Stimulated activated CD4-positive, alpha-beta T cell treated with anti-CD3 and anti-CD28 coated beads, Interleukin-2, amount 100 ng/mL, for 48 hours (primary cell): ENCODE measurements at regions not wholly inside any gene's neighbourhood (a gene's known extent, or its start where the extent isn't known, plus 50 kb on each side); places are given as distances from the start of the nearest gene placed in this dataset.
"Not testable (repeated sequence)": the region's sequence is repeated elsewhere in the genome, so short reads cannot be mapped to it uniquely, and the experiment has no call there.

Experiments
- DNase-seq, 2 donors: peaks; one replicate each; pipeline ENCODE4 v3.0.0-alpha.2; 2020

- no peak for DNase-seq
Measured at GRCh38 chr14:46432516-46432915, 219.1 kb downstream of the RPL10L start.

- no peak for DNase-seq
Measured at GRCh38 chr14:46417066-46417465, 234.5 kb downstream of the RPL10L start.

- no peak for DNase-seq
Measured at GRCh38 chr14:46404865-46405811, 246.4 kb downstream of the RPL10L start.

GRCh38 chr14:46402001-46402690 lies 249.4 kb downstream of the RPL10L start:
- DNase-seq, result not testable (repeated sequence)

- no peak for DNase-seq
Measured at GRCh38 chr14:46401066-46401465, 250.5 kb downstream of the RPL10L start.

- no peak for DNase-seq
Measured at GRCh38 chr14:46399049-46399448, 252.5 kb downstream of the RPL10L start.

GRCh38 chr14:46384611-46385010 lies 267.0 kb downstream of the RPL10L start:
- no peak for DNase-seq

GRCh38 chr14:46381674-46382073 lies 269.9 kb downstream of the RPL10L start:
- DNase-seq, result no peak

- DNase-seq, result no peak
Measured at GRCh38 chr14:46378248-46378647, 273.3 kb downstream of the RPL10L start.

GRCh38 chr14:46377305-46377704 lies 274.3 kb downstream of the RPL10L start:
- no peak for DNase-seq

GRCh38 chr14:46369391-46369790 lies 282.2 kb downstream of the RPL10L start:
- DNase-seq, result no peak

GRCh38 chr14:46368275-46368674 lies 283.3 kb downstream of the RPL10L start:
- DNase-seq, result no peak

GRCh38 chr14:46352844-46353243 lies 298.7 kb downstream of the RPL10L start:
- no peak for DNase-seq

- no peak for DNase-seq
Measured at GRCh38 chr14:46344327-46344937, 307.1 kb downstream of the RPL10L start.

- DNase-seq, result no peak
Measured at GRCh38 chr14:46325777-46326176, 325.8 kb downstream of the RPL10L start.

GRCh38 chr14:46325157-46325556 lies 326.4 kb downstream of the RPL10L start:
- DNase-seq, result no peak

- no peak for DNase-seq
Measured at GRCh38 chr14:46323404-46323762, 328.2 kb downstream of the RPL10L start.

GRCh38 chr14:46322730-46323403 lies 328.7 kb downstream of the RPL10L start:
- DNase-seq, result no peak

- no peak for DNase-seq
Measured at GRCh38 chr14:46322076-46322475, 329.5 kb downstream of the RPL10L start.

- no peak for DNase-seq
Measured at GRCh38 chr14:46306267-46306666, 345.3 kb downstream of the RPL10L start.

GRCh38 chr14:46300765-46301164 lies 350.8 kb downstream of the RPL10L start:
- no peak for DNase-seq

GRCh38 chr14:46290706-46291105 lies 360.9 kb downstream of the RPL10L start:
- DNase-seq, result no peak

- DNase-seq, result no peak
Measured at GRCh38 chr14:46279776-46280175, 371.8 kb downstream of the RPL10L start.
